CD4-positive, alpha-beta T cell treated with Interleukin-12 subunit alpha and Interleukin-12 subunit beta, for 1 hour (primary cell): ENCODE measurements at regions not wholly inside any gene's neighbourhood (a gene's known extent, or its start where the extent isn't known, plus 50 kb on each side); places are given as distances from the start of the nearest gene placed in this dataset.
"Not testable (repeated sequence)": the region's sequence is repeated elsewhere in the genome, so short reads cannot be mapped to it uniquely, and the experiment has no call there.

ENCODE experiments used
- DNase-seq: peaks from one replicate; pipeline ENCODE4 v3.0.0-alpha.2; 2020

- not testable (repeated sequence) for DNase-seq
Measured at GRCh38 chr9:41075671-41076070, 52.8 kb downstream of the FOXD4L6 start.

- DNase-seq: not testable (repeated sequence)
Measured at GRCh38 chr9:41074356-41074942, 54.0 kb downstream of the FOXD4L6 start.

DNA sequence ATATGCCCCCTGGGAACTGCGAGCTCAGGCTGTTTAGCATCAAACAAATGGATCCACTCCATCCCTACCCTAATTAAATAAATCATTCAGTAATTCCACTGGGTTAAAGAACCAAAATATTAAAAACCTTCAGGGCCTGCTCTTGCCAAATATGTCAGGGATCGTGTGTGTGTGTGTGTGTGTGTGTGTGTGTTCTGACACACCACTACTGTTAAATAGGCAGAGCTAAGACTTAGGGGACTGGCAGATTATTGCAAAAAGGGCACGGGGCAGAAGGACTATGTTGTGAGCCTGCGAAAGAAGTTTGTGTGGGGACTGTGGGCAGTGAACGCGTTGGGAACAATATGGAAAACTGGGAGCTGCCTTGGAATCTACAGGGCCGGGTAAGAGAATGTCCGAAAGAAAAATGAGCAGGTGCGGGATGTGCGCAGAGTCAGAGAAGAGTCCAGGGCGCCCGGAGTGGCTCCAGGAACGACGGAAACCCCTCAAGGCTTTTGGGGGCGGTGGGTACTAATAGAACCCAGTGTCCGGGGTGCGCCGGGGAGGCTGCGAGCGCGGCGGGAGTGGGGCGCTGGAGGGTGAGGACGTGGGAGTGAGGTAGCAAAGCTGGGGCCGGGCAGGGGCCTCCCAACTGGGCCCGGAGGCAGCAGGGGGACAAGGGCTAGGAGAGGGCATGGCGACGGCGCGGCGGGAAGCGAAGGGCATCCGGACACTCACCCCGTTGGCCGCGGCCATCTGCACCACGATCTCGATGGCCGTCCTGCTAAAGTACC lies 54.8 kb downstream of the FOXD4L6 start:
- not testable (repeated sequence) for DNase-seq

DNA sequence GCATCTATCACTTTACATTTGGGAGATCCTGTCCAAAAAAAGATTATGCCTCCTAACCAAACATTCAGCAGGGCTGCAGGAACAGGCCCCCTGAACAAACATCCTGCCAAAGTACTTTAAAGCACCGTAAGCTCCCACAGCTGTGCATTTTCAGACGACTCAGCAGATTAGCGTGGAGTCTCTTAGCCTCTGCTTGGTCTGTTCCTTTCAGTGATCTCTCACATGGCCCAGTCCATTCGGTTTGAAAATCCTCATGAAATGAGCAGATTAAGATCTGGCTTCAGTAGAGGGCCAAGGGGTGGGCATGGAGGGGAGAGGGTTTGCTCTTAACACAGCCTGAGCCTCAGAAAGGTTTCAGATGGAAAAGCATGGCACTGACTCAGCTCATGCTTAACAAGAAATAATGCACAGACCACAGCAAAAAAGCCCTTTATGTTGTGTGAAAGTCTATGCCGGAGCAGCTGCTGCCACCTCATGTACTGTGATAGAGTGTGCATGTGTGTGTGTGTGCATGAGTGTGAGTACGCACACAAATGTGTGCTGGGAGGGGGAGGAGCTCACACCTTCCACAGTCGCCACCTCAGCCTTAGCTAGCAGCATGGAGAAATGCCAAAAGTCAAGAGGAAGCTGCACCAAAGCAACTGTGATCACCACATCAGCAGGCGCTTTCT lies 64.2 kb downstream of the FOXD4L6 start:
- peak; percentile 50 for DNase-seq

GRCh38 chr9:41063243-41063642 lies 65.2 kb downstream of the FOXD4L6 start:
- DNase-seq: not testable (repeated sequence)

DNA sequence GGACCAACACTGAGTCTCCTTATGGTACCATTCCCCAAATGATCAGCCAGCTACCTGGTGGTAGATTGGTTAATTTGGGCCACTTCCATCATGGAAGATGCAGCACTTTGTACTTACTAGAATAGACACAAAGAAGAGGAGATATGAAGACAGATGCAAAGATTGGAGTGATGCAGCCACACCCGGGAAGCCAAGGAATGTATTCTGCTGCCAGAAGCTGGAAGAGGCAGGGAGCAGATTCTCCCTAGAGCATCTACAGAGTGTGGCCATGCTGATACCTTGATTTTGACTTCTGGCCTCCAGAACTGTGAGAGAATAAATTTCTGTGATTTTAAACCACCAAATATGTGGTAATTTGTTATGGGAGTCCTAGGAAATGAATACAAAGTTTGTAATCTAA lies 68.9 kb downstream of the FOXD4L6 start:
- not testable (repeated sequence) for DNase-seq

GRCh38 chr9:41053666-41054363 lies 74.7 kb downstream of the FOXD4L6 start:
- not testable (repeated sequence) for DNase-seq

GRCh38 chr9:41048672-41049071 lies 79.8 kb downstream of the FOXD4L6 start:
- DNase-seq: not testable (repeated sequence)

DNA sequence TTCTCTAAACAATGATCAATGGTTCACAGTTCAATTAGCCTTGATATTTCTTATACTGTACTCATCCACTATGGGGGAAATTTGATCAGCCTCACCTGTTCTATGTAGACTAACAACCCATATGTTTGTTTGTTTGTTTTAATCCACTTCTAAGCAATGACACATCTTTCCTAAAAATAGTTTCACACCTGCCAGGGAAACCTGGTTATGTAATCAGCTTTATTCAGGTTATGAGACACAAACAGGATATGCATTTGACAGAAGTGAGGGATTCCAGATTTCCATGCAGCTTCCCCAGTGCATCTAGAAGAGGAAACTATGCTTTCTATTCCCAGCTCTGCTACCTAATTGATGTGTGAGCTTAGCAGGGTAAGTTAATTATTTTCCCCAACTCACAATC lies 80.7 kb downstream of the FOXD4L6 start:
- DNase-seq: not testable (repeated sequence)

DNA sequence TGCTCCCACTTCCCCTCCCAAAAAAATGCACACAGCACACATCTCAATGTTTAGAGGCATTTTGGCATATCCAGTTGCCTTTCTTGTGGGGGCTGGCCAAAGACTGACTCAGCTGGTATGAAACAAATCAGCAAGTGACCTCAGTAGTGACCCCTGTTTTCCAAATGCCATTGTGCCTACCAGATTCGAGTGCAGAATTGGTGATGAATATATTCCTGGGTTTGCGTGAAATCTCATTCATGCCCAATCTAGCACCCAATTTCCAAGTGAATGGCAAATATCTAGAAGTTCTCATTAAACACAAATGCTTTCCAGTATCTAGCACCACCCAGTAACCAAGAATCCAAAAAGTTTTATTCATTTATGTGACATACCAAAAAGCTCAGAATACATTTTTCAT lies 83.6 kb downstream of the FOXD4L6 start:
- not testable (repeated sequence) for DNase-seq

GRCh38 chr9:41043433-41043832 lies 85.0 kb downstream of the FOXD4L6 start:
- DNase-seq: not testable (repeated sequence)

DNA sequence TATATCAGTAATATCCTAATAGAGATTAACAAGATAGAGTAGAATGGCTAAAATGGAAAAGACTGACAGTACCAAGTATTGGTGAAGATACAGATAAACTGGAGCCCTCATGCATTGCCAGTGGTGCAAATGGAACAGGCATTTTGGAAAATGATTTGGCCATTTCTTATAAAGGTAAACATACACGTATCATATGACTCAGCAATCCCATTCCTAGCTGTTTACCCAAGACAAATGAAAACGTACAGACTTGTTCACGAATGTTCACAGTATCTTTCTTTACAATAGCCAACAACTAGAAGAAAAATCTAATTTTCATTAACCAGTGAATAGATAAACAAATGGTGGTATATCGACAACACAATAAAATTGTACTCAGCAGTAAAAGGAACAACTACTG lies 86.4 kb downstream of the FOXD4L6 start:
- not testable (repeated sequence) for DNase-seq

DNA sequence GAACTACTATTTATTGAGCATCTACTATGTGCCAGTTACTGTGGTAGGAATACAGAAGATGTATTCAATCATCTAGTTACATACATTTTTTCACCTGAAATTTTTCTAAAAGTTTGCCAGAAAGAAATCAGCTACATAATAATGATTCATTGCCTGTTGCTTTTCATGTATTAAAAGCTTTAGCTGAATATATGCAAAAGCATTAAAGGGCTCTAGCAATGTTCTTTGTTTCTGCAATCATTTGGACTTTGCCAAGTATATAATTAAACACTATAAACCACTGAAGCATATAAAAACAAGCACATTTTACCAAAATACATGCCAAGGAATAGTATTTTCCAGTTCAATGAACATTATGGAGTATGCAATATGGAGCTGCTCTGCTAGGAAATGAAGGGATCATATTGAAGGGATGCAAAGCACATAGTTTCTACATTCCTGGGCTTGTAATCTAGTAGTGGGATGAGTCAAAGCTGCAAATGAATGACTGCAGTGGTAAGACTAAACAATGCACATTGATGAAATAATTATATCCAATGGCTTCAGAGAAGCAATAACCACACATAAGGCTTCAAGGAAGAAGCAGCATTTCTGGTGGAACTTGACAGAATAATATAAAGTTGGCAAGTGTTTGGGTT lies 87.7 kb downstream of the FOXD4L6 start:
- not testable (repeated sequence) for DNase-seq

- DNase-seq: not testable (repeated sequence)
Measured at GRCh38 chr9:41035276-41035675, 93.2 kb downstream of the FOXD4L6 start.

DNA sequence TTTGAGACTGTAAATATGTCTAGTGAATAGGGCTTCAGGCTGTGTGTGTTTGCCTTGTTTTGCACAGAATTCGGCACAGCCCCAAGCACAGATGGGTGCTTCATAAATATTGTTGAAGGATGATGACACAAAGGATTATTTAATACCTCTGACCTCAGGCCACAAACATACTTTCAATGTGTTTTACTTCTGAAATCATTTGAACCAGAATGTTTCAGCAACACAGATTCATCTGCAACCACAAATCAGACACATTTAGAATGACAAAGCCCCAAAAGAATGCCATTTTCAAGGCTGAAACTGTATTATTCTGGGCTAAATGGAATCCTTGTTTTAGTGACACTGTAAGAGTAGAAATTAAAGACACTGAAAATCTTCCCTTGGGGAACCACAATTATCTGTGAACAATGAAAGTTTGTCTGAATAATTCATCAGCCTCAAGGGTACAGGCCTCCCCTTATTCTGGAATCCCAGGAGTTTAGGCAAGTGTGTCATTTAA lies 93.7 kb downstream of the FOXD4L6 start:
- not testable (repeated sequence) for DNase-seq

GRCh38 chr9:41033877-41034276 lies 94.6 kb downstream of the FOXD4L6 start:
- DNase-seq: not testable (repeated sequence)

- not testable (repeated sequence) for DNase-seq
Measured at GRCh38 chr9:41033360-41033759, 95.1 kb downstream of the FOXD4L6 start.

DNA sequence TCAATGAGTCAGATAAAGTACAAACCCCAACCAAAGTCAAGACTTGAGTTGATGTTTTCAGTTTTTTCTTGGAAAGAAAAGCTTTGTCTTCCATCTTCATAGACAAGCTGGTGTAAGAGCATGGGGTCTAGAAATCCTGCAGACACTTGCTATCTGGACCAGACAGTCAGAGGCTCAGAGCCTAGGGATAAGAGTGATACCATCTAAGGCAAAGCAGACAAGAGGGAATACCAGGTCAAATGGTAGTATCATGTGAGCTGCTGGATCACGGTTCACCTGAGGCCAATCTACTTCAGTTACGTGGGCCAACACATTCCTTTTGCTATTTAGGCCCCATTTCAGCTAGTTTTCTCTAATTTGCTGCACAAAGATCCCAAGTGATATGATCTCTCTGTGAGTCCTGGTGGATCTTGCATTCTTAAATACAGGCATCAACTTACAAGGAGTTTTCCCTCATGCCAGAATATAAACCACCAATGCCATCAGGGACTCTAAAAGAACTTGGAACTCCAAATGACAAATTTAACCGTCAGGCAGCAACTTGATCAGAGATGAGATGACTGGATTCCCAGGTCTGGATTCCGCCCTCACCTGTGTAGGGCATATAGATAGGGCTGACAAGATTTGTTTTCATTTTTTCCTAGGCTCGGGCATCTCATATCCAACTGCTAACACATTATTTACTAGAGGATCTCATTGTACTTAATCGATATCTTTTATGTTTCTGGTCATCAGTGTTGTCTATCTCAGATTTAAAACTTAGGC lies 101.4 kb downstream of the FOXD4L6 start:
- DNase-seq: not testable (repeated sequence)

GRCh38 chr9:41022365-41022764 lies 106.1 kb downstream of the FOXD4L6 start:
- not testable (repeated sequence) for DNase-seq

DNA sequence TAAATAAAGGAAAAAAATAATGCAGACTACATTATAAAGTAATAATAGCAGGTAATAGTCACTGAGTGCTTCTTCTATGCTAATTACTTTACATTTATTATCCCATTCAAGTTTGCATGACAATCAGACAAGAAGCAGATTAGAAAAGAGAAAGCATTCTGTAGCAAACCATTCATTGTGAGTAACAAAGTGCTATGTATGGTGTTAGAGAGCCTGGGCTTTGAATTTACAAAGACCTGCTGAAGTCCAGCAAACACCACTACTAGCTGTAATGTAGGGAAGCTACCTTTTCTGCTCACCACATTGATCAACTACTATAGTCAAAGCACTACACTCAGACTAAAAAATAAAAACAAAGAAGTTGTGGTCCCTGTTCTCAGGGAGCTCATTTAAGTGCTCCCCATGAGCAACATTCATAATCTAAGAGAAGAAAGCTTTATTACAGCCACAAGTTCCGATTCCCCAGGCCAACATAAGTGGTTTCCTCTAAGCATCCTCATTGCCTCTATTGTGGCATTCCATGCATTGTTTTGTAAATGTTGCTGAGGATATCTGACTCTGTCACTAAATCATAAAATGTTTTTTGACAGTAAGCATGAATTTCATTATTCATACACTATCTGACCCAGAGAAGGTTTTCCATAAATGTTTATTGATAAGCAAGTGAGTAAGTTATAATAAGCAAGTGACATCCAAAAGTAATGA lies 108.5 kb downstream of the FOXD4L6 start:
- not testable (repeated sequence) for DNase-seq

DNA sequence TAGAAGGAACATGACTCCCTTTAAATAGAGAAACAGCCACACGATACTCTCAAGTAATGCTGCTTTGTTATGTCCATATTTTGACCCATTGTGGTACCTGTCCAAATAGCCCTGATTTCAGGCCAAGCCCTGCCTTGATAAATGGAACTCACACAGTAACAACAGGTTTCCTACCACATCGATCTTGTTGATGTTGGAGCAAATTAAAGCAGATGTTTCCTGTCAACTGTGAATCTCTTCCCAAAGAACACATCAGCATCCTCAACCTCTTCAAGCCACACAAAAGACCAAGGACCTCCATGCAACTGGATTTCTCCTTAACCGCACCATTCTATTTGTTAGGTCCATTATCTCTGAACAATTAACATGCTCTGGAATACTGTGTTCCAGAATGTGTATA lies 109.5 kb downstream of the FOXD4L6 start:
- DNase-seq: not testable (repeated sequence)
